Vagina (tissue), 2 donors: ENCODE measurements at regions not wholly inside any gene's neighbourhood (a gene's known extent, or its start where the extent isn't known, plus 50 kb on each side); places are given as distances from the start of the nearest gene placed in this dataset.

ENCODE experiments used
- DNase-seq, 2 donors: peaks; one replicate each; pipeline ENCODE4 v3.0.0-alpha.2; 2017; ENCODE audit errors: extremely low spot score in 2 of 2
- H3K27ac ChIP-seq: fragments of 200-600 bp; sonication (generic); one replicate; pipeline ENCODE4 v1.5.1; 2019
- H3K27me3 ChIP-seq: fragments of 200-600 bp; sonication (generic); one replicate; pipeline ENCODE4 v1.5.1; 2019
- H3K36me3 ChIP-seq, 2 donors: fragments of 200-600 bp; sonication (generic); one replicate each; pipeline ENCODE4 v1.5.1; 2017 to 2019
- H3K4me1 ChIP-seq: fragments of 200-600 bp; sonication (generic); one replicate; pipeline ENCODE4 v1.5.1; 2019
- H3K4me3 ChIP-seq, 2 donors: fragments of 200-600 bp; sonication (generic); 1 replicate in 1 of 2; 2 replicates in 1 of 2; pipeline ENCODE4 v1.5.1; 2016 to 2019
- H3K9me3 ChIP-seq: fragments of 200-600 bp; sonication (generic); one replicate; pipeline ENCODE4 v1.5.1; 2019
- CTCF ChIP-seq, 3 experiments: fragments of 450-650 bp in 2 of 3; fragments of 200-600 bp in 1 of 3; sonication (generic) in 1 of 3; IDR thresholded peaks; one replicate each; pipeline ENCODE4 v1.5.1; 2017 to 2019; ENCODE audit warnings: antibody characterized with exemption in 3 of 3, mild to moderate bottlenecking in 2 of 3, moderate library complexity in 2 of 3
- POLR2A ChIP-seq, 2 donors: fragments of 450-650 bp; IDR thresholded peaks; one replicate each; pipeline ENCODE4 v1.6.1; 2017; ENCODE audit warnings: antibody characterized with exemption in 2 of 2, mild to moderate bottlenecking in 2 of 2, moderate library complexity in 2 of 2
- POLR2AphosphoS5 ChIP-seq, 2 donors: sonication (generic); formaldehyde crosslinking; IDR thresholded peaks; one replicate each; pipeline ENCODE4 v1.9.0; 2017; ENCODE audit warnings: antibody characterized with exemption in 2 of 2, mild to moderate bottlenecking in 2 of 2, low read depth in 1 of 2; ENCODE audit not compliant: insufficient read depth in 1 of 2
- intact Hi-C: fragments of 100-400 bp; cut with DNase I; formaldehyde crosslinking; loops from one replicate; pipeline ENCODE4 v1.15.1; 2023

GRCh38 chr2:36238106-36238505 is 117.5 kb upstream of the CRIM1 start:
- intact Hi-C loops = no loop called here
- H3K4me3 ChIP-seq = no peak overlapping the region
- no peak for DNase-seq
- H3K4me1 ChIP-seq = no peaks in the 10 kb centered on the region
- H3K27ac ChIP-seq = no peak overlapping the region
- H3K36me3 ChIP-seq = no peaks in the 10 kb centered on the region
- TF ChIP-seq POLR2AphosphoS5 (IDR thresholded peaks at IDR 0.05; ENCODE audit: insufficient read depth in 1 of 2, low read depth in 1 of 2) = no peak
- no peak for TF ChIP-seq POLR2A (IDR thresholded peaks at IDR 0.05)
- no peak for TF ChIP-seq CTCF (IDR thresholded peaks at IDR 0.05)
- H3K9me3 ChIP-seq = no peaks in the 10 kb centered on the region
- H3K27me3 ChIP-seq = no peaks in the 10 kb centered on the region

GRCh38 chr2:36235882-36236281 is 119.7 kb upstream of the CRIM1 start:
- intact Hi-C loops = no loop called here
- TF ChIP-seq POLR2A (IDR thresholded peaks at IDR 0.05) (no peak), CTCF (IDR thresholded peaks at IDR 0.05) (no peak), POLR2AphosphoS5 (IDR thresholded peaks at IDR 0.05; ENCODE audit: insufficient read depth in 1 of 2, low read depth in 1 of 2) (no peak)

GRCh38 chr2:36235426-36235825 is 120.2 kb upstream of the CRIM1 start:
- Histone ChIP-seq H3K27me3 (no peaks in the 10 kb centered on the region), H3K9me3 (no peaks in the 10 kb centered on the region), H3K4me1 (no peaks in the 10 kb centered on the region), H3K36me3 (no peaks in the 10 kb centered on the region), H3K4me3 (no peak overlapping the region), H3K27ac (no peak overlapping the region)
- DNase-seq = no peak
- TF ChIP-seq CTCF (IDR thresholded peaks at IDR 0.05) = no peak
- TF ChIP-seq POLR2AphosphoS5 (IDR thresholded peaks at IDR 0.05; ENCODE audit: insufficient read depth in 1 of 2, low read depth in 1 of 2) = no peak
- intact Hi-C loops = no loop called here

More at GRCh38 chr2:36235882-36236281, 119.7 kb upstream of the CRIM1 start:
- no peaks in the 10 kb centered on the region for H3K9me3 ChIP-seq
- no peaks in the 10 kb centered on the region for H3K4me1 ChIP-seq
- H3K36me3 ChIP-seq = no peaks in the 10 kb centered on the region
- H3K27ac ChIP-seq = no peak overlapping the region
- no peak for DNase-seq
- H3K27me3 ChIP-seq = no peaks in the 10 kb centered on the region
- H3K4me3 ChIP-seq = no peak overlapping the region

- TF ChIP-seq POLR2A (IDR thresholded peaks at IDR 0.05) (no peak), CTCF (IDR thresholded peaks at IDR 0.05) (no peak)
- intact Hi-C loops = no loop called here
- no peak for DNase-seq
- no peak overlapping the region for H3K4me3 ChIP-seq
- H3K27me3 ChIP-seq = no peaks in the 10 kb centered on the region
- H3K4me1 ChIP-seq = no peaks in the 10 kb centered on the region
- no peak overlapping the region for H3K27ac ChIP-seq
- no peaks in the 10 kb centered on the region for H3K9me3 ChIP-seq
- no peaks in the 10 kb centered on the region for H3K36me3 ChIP-seq
Measured at GRCh38 chr2:36223259-36223658, 132.3 kb upstream of the CRIM1 start.

- H3K4me3 ChIP-seq = no peak overlapping the region
- H3K4me1 ChIP-seq = no peaks in the 10 kb centered on the region
- no peak for DNase-seq
- intact Hi-C loops = no loop called here
- TF ChIP-seq POLR2AphosphoS5 (IDR thresholded peaks at IDR 0.05; ENCODE audit: insufficient read depth in 1 of 2, low read depth in 1 of 2) = no peak
- no peak for TF ChIP-seq POLR2A (IDR thresholded peaks at IDR 0.05)
- TF ChIP-seq CTCF (IDR thresholded peaks at IDR 0.05) = no peak
- H3K27ac ChIP-seq = no peak overlapping the region
- no peaks in the 10 kb centered on the region for H3K36me3 ChIP-seq
- no peaks in the 10 kb centered on the region for H3K9me3 ChIP-seq
- no peaks in the 10 kb centered on the region for H3K27me3 ChIP-seq
Measured at GRCh38 chr2:36222485-36222884, 133.1 kb upstream of the CRIM1 start.
